Spleen (tissue), 11 donors: ENCODE measurements at regions not wholly inside any gene's neighbourhood (a gene's known extent, or its start where the extent isn't known, plus 50 kb on each side); places are given as distances from the start of the nearest gene placed in this dataset.

ENCODE experiments used
- DNase-seq: peaks from one replicate; pipeline ENCODE4 v3.0.0-alpha.2; 2020
- H3K27ac ChIP-seq, 8 donors: fragments of 200-600 bp; sonication (generic) in 7 of 8; 1 replicate in 4 of 8; 2 replicates in 4 of 8; pipeline versions ENCODE4 v1.5.0 to v1.8.0; 2016 to 2021; ENCODE audit warnings: inconsistent platforms in 4 of 8, mild to moderate bottlenecking in 4 of 8, moderate library complexity in 1 of 8
- H3K27me3 ChIP-seq, 7 donors: fragments of 200-600 bp; sonication (generic) in 6 of 7; replicated peaks in 1 of 7; 1 replicate in 4 of 7; 2 replicates in 3 of 7; pipeline versions ENCODE4 v1.5.0 to v1.8.0; 2016 to 2021; ENCODE audit warnings: inconsistent platforms in 3 of 7, mild to moderate bottlenecking in 1 of 7
- H3K36me3 ChIP-seq, 6 donors: fragments of 200-600 bp; sonication (generic) in 5 of 6; 1 replicate in 4 of 6; 2 replicates in 2 of 6; pipeline versions ENCODE4 v1.5.0 to v1.8.0; 2016 to 2021; ENCODE audit warnings: inconsistent platforms in 2 of 6
- H3K4me1 ChIP-seq, 6 donors: fragments of 200-600 bp; sonication (generic) in 5 of 6; 1 replicate in 3 of 6; 2 replicates in 3 of 6; pipeline versions ENCODE4 v1.5.0 to v1.8.0; 2016 to 2021; ENCODE audit warnings: inconsistent platforms in 3 of 6
- H3K4me3 ChIP-seq, 8 donors: fragments of 200-600 bp; sonication (generic) in 7 of 8; 1 replicate in 4 of 8; 2 replicates in 4 of 8; pipeline versions ENCODE4 v1.5.0 to v1.8.0; 2016 to 2021; ENCODE audit warnings: inconsistent platforms in 4 of 8, mild to moderate bottlenecking in 4 of 8, moderate library complexity in 2 of 8
- H3K9me3 ChIP-seq, 8 donors: fragments of 200-600 bp; sonication (generic) in 7 of 8; 1 replicate in 4 of 8; 2 replicates in 4 of 8; pipeline versions ENCODE4 v1.5.0 to v1.8.0; 2016 to 2021; ENCODE audit warnings: inconsistent platforms in 4 of 8
- POLR2A ChIP-seq, 3 donors: fragments of 450-650 bp; IDR thresholded peaks; one replicate each; pipeline ENCODE4 v1.5.1; 2017; ENCODE audit warnings: antibody characterized with exemption in 3 of 3, mild to moderate bottlenecking in 1 of 3
- POLR2AphosphoS5 ChIP-seq, 3 donors: sonication (generic); formaldehyde crosslinking; IDR thresholded peaks; one replicate each; pipeline ENCODE4 v1.5.1; 2017; ENCODE audit warnings: antibody characterized with exemption in 3 of 3
- WGBS, 5 donors: extraction: QIAGEN DNeasy Blood & Tissue Kit in 3 of 5; methylation state at CpG; one replicate each; pipeline versions ENCODE4 v1.1.5 to v1.1.7; 2013 to 2018; 5-methylcytosine and 5-hydroxymethylcytosine counted together
- intact Hi-C: fragments of 100-400 bp; cut with DNase I; formaldehyde crosslinking; loops from one replicate; pipeline ENCODE4 v1.15.0; 2023; ENCODE audit warnings: low total_unique reads
- TF ChIP-seq, protein P1 (sequence below), 11 experiments: fragments of 200-600 bp in 7 of 11; fragments of 450-650 bp in 4 of 11; sonication (generic) in 4 of 11; IDR thresholded peaks in 8 of 11; conservative IDR thresholded peaks in 3 of 11; 1 replicate in 7 of 11; 2 replicates in 4 of 11; pipeline versions ENCODE4 v1.4.0 to v1.8.0; 2016 to 2021; ENCODE audit warnings: antibody characterized with exemption in 11 of 11, inconsistent platforms in 4 of 11, mild to moderate bottlenecking in 1 of 11
- donor health status: healthy with polysubstance abuse.
- donor health status: DM: no; HTN: no; CAD: no; lungs with moderate emphysema.
- donor health status: DM: no; HTN: no; CAD: no.
- donor health status: Bipolar disorder and iron deficiency.
- donor health status: healthy.
- donor health status: DM: no; HTN: no; CAD: no.
- donor health status: DM: yes; HTN: yes; CAD: no.

DNA sequence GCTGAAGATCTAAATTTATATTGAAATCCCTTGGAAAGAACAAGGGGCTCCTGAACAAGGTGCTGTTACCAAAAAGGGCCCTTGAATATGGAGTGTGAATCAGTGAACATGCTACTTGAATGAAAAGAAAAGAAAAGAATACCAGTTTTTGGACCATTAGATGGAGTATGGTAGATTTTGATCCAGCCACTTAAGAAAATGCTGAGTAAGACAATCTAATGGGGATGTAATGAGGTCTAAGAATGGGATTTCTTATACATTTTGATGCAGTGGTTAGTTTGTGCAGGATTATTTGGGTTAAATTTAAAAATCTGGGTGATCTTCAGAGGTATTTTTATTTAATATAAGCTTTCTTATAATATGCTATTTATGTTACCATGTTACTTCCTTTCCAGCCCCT lies 2003.0 kb upstream of the LRRTM1 start:
- intact Hi-C loops: no loop called here
- Histone ChIP-seq H3K9me3 (peaks cover 0 to 15% (median 0%) of the 10 kb centered on the region in 8 donors), H3K4me3 (no peak overlapping the region), H3K27me3 (no peaks in the 10 kb centered on the region), H3K36me3 (no peaks in the 10 kb centered on the region), H3K4me1 (no peaks in the 10 kb centered on the region), H3K27ac (no peak overlapping the region)
- TF ChIP-seq, protein P1, sequence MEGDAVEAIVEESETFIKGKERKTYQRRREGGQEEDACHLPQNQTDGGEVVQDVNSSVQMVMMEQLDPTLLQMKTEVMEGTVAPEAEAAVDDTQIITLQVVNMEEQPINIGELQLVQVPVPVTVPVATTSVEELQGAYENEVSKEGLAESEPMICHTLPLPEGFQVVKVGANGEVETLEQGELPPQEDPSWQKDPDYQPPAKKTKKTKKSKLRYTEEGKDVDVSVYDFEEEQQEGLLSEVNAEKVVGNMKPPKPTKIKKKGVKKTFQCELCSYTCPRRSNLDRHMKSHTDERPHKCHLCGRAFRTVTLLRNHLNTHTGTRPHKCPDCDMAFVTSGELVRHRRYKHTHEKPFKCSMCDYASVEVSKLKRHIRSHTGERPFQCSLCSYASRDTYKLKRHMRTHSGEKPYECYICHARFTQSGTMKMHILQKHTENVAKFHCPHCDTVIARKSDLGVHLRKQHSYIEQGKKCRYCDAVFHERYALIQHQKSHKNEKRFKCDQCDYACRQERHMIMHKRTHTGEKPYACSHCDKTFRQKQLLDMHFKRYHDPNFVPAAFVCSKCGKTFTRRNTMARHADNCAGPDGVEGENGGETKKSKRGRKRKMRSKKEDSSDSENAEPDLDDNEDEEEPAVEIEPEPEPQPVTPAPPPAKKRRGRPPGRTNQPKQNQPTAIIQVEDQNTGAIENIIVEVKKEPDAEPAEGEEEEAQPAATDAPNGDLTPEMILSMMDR (IDR thresholded peaks at IDR 0.05 in 8 of 11, conservative IDR thresholded peaks at IDR 0.05 in 3 of 11): no peak
- TF ChIP-seq POLR2AphosphoS5 (IDR thresholded peaks at IDR 0.05) (no peak), POLR2A (IDR thresholded peaks at IDR 0.05) (no peak)
- DNase-seq: no peak

DNA sequence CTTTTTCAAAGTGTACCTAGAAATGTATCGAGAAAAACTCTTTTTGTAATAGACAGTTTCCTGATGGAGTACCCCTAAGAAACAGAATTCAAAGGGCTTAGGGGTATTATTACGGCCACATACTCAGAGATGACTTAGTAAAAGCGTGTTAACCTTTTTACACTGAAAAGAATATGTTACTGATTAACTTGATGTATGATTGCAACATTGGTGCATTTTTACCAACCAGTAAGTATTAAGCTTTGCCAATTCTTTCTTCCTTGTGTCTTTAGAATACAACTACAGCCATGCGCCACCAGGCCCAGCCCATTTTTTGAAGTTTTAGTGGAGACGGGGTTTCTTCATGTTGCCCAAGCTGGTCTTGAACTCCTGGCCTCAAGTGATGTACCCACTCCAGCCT lies 1997.0 kb upstream of the LRRTM1 start:
- WGBS, 5 donors: 82 to 94% (median 89%) methylated on average over 5 of the region's 5 CpGs
- no peak for DNase-seq
- no peaks in the 10 kb centered on the region for H3K36me3 ChIP-seq
- intact Hi-C loops: no loop called here
- H3K27ac ChIP-seq: no peak overlapping the region
- peaks cover 0 to 35% (median 25%) of the 10 kb centered on the region in 8 donors for H3K9me3 ChIP-seq
- H3K27me3 ChIP-seq: no peaks in the 10 kb centered on the region
- no peak overlapping the region for H3K4me3 ChIP-seq
- TF ChIP-seq POLR2A (IDR thresholded peaks at IDR 0.05) (no peak), POLR2AphosphoS5 (IDR thresholded peaks at IDR 0.05) (no peak)
- TF ChIP-seq, protein P1 (IDR thresholded peaks at IDR 0.05 in 8 of 11, conservative IDR thresholded peaks at IDR 0.05 in 3 of 11): no peak
- H3K4me1 ChIP-seq: no peaks in the 10 kb centered on the region

DNA sequence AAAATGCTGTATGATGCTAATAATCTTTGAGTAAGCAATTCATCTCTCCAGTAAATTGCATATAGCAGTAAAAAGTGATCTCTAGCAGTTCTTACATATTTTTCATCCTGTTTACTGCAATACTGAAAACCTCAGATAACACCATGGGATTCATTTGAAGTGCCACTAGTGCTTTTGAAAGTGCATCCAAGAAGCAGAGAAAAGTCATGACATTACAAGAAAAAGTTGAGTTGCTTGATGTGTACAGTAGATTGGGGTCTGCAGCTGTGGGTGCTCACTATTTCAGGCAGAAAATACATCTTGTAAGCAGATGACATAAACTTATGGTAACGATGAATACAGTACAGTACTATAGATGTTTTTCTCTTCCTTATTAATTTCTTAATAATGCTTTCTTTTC lies 1984.9 kb upstream of the LRRTM1 start:
- H3K4me1 ChIP-seq: no peaks in the 10 kb centered on the region
- H3K9me3 ChIP-seq: peaks cover 0 to 7% (median 1%) of the 10 kb centered on the region in 8 donors
- H3K4me3 ChIP-seq: no peak overlapping the region
- WGBS, 5 donors: 86 to 96% (median 94%) methylated on average over 1 of the region's 1 CpG
- H3K36me3 ChIP-seq: no peaks in the 10 kb centered on the region
- TF ChIP-seq, protein P1 (IDR thresholded peaks at IDR 0.05 in 8 of 11, conservative IDR thresholded peaks at IDR 0.05 in 3 of 11): no peak
- TF ChIP-seq POLR2AphosphoS5 (IDR thresholded peaks at IDR 0.05): no peak
- no peak for TF ChIP-seq POLR2A (IDR thresholded peaks at IDR 0.05)
- DNase-seq: no peak
- H3K27me3 ChIP-seq: no peaks in the 10 kb centered on the region
- H3K27ac ChIP-seq: no peak overlapping the region
- intact Hi-C loops: no loop called here

DNA sequence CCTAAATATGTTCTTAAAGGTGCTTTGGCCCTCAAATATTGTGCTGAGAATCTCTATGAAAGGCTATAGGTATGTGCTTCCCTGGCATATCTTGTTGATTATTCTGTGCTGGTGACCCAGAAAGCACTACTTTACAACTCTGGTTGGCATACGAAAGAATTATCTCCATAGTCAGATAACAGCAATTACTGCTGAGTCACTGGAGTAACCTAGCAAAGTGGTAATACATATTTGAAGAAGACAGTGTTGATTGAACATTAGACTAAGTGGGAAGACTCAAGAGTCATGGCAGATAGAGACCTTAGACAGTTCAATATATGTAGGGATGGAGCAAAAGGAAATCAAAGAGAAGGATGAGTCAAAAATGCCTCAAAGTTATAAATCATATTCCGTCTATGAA lies 1978.5 kb upstream of the LRRTM1 start:
- intact Hi-C loops: no loop called here
- WGBS, 5 donors: 83 to 91% (median 90%) methylated on average over 2 of the region's 2 CpGs
- no peaks in the 10 kb centered on the region for H3K36me3 ChIP-seq
- no peaks in the 10 kb centered on the region for H3K4me1 ChIP-seq
- no peak for DNase-seq
- TF ChIP-seq POLR2AphosphoS5 (IDR thresholded peaks at IDR 0.05): no peak
- no peaks in the 10 kb centered on the region for H3K27me3 ChIP-seq
- H3K9me3 ChIP-seq: peaks cover 0 to 7% (median 0%) of the 10 kb centered on the region in 8 donors
- no peak overlapping the region for H3K27ac ChIP-seq
- no peak overlapping the region for H3K4me3 ChIP-seq
